ENCODE measurements at regions not wholly inside any gene's neighbourhood (a gene's known extent, or its start where the extent isn't known, plus 50 kb on each side); places are given as distances from the start of the nearest gene placed in this dataset.

GRCh38 chr5:34570721-34571676, 85.1 kb upstream of the RAI14 start:
- no peak for TF ChIP-seq EP300 (IDR thresholded peaks at IDR 0.05; ENCODE audit: borderline replicate concordance)
- TF ChIP-seq, protein P1, sequence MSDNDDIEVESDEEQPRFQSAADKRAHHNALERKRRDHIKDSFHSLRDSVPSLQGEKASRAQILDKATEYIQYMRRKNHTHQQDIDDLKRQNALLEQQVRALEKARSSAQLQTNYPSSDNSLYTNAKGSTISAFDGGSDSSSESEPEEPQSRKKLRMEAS (IDR thresholded peaks at IDR 0.05), result no peak
- no peak for TF ChIP-seq TEAD4 (IDR thresholded peaks at IDR 0.05)
- TF ChIP-seq USF1 (IDR thresholded peaks at IDR 0.05), result no peak
- TF ChIP-seq RAD21 (IDR thresholded peaks at IDR 0.05; ENCODE audit: low read depth), result no peak
- no peak for TF ChIP-seq TAF1 (IDR thresholded peaks at IDR 0.05; ENCODE audit: low read depth)
- TF ChIP-seq FOXM1 (IDR thresholded peaks at IDR 0.05; ENCODE audit: borderline replicate concordance, low read depth), result no peak
- no peak for TF ChIP-seq CEBPB (IDR thresholded peaks at IDR 0.05)
- TF ChIP-seq CREB1 (IDR thresholded peaks at IDR 0.05; ENCODE audit: low read depth), result no peak
- no peak for TF ChIP-seq REST (IDR thresholded peaks at IDR 0.05; ENCODE audit: low read depth)
- no peak for TF ChIP-seq YY1 (IDR thresholded peaks at IDR 0.05; ENCODE audit: low read depth)
- no peak for TF ChIP-seq EGR1 (IDR thresholded peaks at IDR 0.05)
